Stimulated activated CD4-positive, alpha-beta T cell treated with anti-CD3 and anti-CD28 coated beads, Interleukin-15, amount 100 ng/mL, for 48 hours (primary cell): ENCODE measurements at regions not wholly inside any gene's neighbourhood (a gene's known extent, or its start where the extent isn't known, plus 50 kb on each side); places are given as distances from the start of the nearest gene placed in this dataset.

Experiments used
- DNase-seq, 2 donors: peaks; one replicate each; pipeline ENCODE4 v3.0.0-alpha.2; 2020; ENCODE audit warnings: low read depth in 2 of 2

DNA sequence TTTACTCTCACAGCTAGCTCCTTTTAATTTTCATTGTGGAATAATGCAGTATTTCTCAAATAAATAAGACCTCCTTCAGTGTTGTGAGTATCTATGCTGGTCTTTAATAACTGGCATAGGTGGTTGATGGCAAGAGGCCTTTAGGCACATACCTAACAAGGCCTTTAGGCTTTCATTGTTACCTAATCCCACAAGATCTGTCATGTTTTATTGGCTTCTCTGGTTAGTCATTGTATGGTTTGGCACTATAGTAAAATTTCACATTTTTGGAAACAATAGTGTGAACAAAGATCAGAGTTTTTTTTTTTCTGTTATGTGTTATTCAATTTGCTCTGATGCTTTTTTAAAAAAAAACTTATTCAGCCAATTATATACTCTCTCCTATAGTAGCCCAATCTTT is 89.8 kb upstream of the NEUROD1 start:
- no peak for DNase-seq

DNA sequence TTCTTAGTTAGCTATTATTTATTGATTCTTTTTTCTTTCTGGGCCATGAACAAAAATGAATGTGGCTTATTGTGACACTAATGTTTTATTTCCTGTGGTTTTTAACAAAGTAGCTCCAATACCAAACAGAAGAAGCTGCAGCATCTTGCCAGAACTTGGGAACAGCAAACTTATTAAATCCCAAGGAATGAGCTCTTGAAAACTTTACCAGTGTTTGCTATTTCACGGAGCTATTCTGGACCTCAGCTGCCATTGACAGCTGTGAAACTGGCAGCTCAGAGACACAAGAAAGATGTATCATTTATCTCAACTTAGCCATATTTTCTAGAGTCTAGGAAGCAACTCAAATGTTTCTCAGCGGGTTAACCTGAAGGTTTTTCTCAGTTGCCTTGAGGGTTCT is 91.0 kb upstream of the NEUROD1 start:
- DNase-seq, result no peak

DNA sequence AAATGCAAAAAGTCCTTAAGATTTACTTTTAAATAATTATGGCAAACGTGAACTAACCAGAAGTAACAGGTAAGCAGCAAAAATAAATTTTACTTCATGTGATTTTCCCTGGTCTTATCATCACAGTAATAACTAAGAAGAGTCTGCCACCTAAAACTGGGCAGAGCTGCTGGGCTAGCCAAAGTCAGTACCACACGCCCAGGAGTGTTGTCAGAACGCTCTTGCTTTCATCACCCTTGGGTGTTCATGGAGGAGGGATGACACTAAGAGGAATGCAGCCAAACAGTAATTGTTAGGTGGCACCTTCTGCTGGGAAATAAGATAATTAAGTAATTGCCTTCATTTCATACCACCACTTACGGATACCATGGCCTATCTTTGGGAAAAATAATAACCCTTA is 92.0 kb upstream of the NEUROD1 start:
- no peak for DNase-seq

DNA sequence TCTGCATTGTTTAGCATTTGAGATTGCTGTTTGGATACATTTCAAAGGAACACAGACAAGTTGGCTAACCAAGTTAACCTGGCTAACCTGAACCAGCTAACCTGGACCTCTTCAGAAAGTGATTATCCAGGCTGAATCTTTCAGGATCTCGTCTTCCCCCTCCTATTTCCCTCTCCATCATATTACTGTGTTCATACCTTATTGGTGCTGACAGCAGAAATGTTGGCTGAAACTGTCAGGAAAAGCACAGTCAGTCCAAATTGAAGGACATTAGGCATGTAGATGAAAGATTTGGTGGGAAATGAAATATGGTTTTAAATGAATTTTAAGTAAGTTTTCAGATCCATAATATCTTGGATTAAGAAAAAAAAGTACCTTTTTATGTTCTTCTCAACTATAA is 92.5 kb upstream of the NEUROD1 start:
- no peak for DNase-seq

DNA sequence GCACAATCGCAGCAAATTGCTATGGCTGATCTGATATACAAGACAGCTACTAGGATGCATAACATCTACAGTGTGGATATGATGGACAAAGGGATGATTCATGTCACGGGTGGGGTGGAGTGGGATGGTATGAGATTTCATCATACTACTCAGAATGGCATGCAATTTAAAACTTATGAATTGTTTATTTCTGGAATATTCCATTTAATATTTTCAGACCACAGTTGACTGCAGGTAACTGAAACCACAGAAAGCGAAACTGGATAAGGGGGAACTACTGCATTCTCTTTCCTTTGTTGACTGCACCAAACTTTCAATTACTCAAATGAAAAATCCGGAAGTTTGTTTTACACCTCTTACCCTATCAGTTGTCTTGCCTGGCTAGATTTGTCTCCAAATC is 94.4 kb upstream of the NEUROD1 start:
- no peak for DNase-seq

DNA sequence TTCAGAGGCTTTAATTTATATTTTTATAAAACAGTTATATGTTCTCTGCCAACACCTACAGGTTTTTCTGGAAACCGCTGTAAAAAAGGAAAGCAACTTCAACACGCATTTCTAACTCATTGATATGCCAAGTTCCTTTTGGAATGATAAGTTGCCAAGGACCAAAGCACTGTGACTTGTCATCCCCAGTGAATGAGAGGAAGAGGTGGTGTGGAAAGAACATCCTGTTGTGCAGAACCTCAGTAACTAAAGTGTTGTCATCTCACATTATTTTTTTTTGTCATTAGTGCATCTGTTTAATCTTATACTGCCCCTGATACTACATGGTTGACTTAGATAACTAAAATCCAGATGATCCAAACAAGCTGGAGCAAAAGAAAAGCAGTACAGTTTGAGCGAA is 96.0 kb upstream of the NEUROD1 start:
- DNase-seq, result no peak

DNA sequence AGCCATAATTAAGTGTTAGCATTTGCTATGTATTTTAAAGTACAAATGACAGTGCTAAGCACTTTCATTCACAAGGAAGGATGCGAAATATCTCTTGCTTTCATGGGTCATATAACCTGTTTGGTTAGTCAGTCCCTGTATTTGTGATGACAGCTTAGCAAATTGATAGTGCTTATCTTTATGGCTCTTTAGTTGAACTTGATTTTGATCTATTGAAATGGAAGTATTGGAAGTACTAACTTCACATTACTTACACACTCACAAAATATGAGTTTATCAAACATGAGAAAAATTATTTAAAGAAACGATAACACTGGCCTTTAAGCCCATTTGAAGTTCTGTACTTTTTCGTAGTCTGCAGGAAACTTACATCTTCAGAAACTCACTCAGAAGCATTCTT is 97.4 kb upstream of the NEUROD1 start:
- no peak for DNase-seq

DNA sequence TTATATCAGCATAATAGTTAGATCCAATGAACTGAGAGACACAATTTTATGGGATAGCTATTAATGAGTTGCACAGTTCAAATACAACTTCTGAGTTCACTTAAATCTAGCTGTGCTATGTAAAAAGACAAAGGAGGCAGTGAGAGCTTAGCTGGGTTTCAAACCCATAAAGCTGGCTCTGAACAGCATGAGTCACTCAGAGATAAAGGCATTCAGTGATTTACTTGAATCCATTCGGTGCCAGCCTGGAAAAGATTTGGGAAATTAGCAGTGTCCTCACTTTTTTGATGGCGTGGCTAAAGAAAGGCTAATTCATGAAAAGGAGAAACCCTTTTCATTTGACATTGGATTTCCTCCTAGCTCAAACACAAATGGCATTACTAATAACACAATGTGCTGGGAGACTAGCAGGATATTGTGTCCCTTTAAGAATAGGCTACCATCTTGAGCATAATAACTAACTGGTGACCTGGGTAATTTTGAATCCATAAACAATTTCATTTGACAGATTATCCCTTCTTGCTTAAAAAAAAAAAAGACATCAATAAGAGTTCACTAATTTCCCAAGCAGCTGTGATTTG is 98.4 kb upstream of the NEUROD1 start:
- no peak for DNase-seq

DNA sequence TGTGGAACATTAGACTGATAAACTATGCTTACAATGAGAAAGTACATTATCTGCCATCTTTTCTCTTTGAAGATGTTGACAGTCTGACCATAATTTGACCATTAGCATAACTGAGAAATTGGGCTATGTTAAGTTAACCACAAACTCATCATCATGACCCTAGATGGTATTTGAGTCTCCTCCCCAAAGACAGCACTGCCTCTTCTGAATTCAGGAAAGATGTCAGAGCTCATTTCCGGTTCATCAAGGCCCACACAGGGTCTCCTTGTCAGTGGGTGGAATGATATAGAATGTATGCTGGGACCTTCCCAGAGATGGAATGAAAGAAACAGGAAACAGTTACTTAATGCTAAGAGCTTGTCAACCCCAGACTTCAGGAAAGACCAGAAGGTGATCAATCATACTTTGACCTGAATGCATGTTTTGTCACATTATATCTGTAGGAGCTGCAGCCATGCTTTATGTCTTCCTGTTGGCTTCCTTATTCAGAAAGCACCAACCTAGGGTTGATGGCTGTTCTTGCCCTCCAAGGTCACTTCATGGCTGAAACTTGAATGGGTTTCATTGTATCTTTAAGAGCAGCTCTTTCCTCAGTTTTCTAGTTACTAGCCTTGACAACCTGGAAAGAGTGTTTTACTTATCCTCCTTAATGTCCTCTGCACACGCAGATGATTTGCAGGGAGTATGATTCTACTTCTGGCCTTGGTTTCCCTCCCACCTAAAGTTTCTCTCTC is 99.1 kb upstream of the NEUROD1 start:
- DNase-seq, result no peak

DNA sequence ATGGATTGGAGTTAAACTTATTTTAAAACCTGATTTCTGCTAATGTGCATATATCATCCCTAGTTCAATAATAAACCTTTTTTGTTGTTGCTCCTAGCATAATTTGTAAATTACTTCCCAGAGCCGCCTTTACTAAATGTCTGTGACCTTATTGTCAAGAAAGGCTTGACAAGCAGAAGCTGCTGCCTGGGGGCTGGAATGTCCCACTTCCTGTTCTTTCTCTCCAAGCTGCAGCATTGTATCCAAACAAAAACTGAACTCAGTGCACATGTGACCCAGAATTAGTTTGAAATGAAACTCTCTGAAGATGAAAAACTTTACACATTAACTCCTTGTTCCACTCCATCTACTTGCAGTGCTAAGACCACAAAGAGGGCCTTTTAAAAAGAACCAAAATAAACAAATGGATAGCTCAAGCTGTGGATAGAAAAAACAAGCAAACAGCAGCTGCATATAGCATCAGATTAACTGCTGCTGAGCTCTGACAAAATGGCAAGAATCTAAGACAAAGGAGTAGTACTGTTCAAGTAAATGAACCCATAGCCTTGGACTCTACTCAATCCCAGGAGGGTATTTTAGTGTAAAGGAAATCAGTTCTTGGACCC is 99.8 kb upstream of the NEUROD1 start:
- no peak for DNase-seq

DNA sequence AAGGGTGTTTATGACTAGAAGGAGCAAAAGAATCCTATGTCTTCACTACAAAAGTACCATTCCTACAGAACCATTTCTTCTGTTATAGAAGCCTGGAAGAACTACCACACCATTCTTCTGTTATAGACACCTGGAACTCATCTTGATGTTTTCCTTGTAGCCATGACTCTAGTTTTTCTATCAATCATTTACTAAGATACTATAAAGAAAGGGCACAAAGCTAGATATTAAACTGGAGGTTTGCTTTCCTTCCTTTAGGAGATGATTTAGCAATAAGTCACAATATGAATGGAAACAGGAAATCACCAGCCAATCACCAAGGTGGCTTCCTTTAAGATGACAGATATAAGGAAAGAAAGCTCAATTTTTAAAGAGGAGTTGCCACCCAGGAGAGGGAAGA is 100.3 kb upstream of the NEUROD1 start:
- no peak for DNase-seq

DNA sequence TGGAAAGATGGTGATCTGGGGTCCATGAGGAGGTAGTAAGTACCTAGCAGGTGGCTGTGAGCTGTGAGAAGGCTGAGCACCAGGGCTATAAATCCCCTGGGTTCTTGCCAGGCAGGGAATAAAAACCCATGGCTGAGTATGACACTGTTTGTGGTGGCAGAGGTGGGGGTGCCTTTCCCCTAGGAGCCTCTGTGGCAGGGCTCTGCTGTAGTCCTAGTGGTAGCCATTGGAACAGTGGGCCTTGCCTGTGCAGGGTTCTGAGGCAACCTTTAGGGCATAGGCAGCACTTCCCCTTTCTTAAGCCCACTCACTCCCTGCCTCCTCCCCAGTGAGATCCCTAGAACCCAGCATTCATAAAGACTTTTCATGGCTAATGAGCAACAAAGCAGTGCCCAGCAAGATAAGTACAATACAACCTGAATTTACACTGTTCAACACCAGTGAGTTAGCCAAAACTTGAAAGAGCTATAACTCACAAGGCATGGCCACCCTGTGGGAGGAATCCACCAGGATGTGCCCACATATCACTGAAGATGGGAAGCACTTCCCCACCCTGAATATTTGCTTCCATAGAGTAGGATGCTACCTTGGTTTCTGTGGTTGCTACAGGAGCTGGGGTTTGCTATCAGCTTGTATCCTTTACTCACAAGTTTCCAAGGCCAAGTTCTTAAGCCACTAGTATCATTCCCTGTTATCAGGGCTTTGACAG is 100.9 kb upstream of the NEUROD1 start:
- no peak for DNase-seq

DNA sequence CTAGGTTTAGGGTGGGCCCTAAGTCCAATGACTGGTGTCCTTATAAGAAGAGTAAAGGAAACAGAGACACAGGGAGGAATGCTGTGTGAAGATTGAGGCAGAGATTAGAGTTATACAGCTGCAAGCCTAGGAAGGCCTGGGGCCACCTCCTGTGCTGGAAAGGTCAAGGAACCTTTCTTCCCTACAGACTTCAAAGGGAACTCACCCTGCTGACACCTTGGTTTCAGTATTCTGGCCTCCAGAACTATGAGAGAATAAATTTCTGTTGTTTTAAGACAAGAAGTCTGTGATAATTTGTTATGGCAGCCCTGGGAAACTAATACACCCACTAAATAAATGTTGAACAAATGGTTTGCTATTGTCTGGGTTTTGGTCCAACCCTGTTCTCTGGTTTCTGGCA is 102.3 kb upstream of the NEUROD1 start:
- DNase-seq, result no peak

DNA sequence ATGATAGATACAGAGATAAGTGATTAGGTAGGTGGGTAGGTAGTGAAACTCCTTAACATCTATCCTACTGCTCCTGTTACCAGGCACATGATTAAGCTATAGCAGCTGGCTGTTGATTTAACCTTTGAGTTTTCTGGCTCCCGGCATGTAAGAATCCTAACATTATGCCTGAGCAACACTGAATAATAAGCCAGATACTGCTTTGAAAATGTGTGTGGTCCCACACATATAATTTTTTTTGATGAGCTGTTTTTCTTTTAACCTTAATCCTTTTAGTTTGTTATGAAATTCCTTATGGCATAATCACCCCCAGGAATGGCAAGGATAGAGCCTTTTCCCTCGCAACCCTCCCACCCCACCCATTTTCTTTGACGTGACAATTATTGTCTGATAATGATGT is 104.2 kb upstream of the NEUROD1 start:
- no peak for DNase-seq

DNA sequence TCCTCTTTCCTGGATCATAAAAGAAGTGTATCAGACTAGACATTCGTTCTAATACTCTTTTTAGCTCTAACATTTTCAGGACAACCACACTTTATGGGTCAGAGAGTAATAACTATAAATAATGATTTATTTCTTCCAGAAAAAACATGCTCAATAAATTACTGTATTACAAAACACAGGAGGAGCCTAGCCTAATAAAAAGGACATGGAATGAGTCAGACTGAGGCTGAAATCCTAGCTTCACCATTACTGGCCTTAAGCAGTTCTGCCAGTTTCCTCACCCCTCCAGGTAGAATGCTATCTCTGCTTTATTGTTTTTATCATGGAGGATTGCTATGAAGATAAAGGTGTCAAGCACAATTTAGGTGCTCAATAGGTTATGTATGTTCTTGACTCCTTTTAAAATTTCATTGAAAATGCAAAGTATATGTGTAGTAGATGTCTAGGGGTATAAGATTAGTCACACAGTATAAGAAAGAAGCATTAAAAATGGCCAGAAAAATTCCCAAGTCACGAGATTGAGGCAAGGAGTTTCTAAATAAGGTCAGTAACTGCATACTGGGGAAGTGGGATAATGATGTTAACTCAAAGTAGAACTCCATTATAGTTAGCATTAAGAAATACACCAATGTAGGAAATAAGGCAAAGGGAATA is 105.5 kb upstream of the NEUROD1 start:
- DNase-seq, result no peak

DNA sequence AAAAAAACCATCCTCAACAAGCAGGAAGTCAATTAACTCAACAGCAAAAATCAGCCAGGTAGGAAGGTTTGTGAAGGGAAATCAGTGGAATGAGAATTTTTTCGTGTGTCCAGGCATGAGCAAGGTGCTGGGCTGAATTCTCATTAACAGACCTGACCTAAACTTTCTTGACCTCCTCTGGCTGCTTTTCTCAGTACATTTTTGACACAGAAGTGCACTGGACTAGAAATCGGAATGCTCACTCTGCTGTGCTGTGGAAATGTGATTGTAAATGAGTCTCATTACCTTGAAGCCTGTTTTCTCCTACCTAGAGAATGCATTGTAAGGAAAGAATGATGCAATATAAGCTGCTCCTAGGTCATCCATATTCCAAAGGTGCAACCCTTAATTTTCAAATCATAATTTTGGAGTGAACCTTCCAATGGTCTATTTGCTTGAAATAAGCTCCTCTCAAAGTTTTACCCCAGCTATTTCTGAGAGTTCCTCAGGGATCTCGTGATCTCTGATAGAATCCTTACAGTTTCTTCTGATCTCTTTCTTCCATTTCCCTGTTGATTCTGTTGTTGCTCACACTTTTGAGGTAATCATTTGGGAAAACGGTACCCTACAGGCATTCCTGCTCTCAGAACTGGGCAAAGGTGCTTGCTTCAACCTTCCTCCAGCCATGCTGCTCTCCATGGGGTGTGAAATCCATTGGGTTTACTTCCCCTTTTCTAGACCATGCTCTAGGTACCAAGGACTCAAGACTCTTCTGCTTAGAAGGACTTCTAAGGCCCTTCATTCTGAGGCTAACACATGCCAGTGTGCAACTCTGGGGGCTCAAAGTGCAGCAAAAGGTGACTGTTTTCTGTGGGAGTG is 104.9 kb upstream of the ITPRID2 start:
- DNase-seq, result no peak

DNA sequence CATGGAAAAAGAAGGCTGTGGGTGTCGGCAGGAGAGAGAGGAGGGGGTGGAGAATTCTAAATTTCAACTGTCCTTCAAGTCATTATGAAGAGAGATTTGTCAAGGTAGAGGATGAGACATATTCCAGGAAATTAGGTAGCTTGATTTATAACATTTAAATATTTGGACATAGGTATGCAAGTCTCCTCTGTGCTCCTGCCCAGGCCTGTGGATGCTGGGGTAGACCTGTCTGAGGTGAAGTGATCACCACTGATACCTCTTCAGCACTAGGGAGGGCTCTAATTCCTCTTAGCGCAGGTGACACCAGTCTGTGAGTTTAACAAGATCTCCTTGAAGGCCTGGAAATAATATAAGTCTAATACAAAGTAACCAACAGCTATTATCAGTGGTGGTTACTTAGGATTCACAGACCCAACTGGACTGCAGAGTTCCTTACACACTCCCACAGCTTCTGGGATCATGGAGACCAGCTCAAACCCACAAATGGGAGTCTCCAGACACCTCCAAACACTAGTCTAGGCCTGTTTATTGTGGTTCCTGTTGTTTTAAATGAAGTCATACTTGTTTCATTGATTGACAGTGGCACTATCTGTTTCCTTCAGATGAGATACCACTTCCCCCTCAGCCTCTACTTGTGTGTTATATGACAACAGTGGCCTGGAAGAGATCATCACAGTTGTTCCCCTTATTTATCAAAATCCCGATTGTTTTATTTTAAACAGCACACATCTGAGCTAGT is 104.1 kb upstream of the ITPRID2 start:
- no peak for DNase-seq

DNA sequence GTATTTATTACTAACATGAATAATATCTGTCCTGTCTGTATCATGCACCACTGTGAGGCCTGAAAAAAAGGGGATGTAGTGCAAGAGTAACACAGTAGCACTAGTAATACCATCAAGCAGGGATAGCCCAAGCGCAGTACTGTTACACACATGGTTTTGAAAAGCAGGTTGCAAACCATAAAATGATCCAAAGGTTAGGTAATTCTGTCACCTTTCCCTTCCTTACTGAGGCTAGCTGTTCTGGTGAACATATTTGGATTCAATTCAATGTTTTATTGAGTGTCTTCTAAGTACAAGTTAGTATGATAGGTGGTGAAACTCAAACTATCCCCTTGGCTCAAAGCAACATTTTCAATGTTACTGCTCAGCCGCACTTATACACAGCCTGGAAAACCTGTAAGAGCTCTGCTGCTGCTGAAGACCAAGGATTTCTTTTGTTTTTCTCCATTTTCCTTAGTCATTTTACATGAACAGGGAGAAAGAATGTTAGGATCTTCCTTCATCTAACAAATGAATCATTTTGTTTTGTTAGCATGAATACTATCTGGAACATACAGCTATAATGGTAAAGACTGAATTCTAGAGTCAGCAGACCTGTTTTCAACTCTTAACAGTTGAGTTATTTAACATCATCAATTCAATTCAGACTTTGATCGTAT is 102.5 kb upstream of the ITPRID2 start:
- no peak for DNase-seq

DNA sequence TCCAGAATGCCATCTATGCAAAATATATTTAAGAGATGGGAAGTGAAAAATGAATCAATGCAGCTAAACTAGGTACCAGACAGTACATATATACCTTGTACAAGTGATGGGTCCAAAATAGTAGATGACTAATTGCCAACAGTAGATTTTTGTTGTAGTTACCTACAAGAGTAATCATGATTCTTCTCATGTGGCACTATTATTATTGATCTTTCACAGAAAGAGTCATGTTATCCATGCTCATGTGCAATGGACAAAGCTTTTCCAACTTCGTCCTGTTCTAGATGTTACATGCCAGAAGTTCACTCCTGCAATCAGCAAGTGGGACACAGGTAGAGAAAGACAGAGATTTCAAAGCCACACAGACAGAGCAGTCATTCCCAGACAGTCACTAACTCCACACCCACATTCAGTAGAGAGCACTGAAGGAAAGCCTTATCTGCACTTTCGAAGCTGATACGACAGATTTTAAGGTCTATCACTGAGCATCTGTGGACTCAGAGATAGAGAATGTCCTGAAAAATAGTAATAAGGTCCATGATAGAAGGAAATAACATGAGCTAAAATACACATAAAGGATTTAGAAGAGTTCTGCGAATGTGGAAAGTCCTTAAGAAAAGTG is 101.6 kb upstream of the ITPRID2 start:
- no peak for DNase-seq
